NB4 (cell line): ENCODE measurements at regions not wholly inside any gene's neighbourhood (a gene's known extent, or its start where the extent isn't known, plus 50 kb on each side); places are given as distances from the start of the nearest gene placed in this dataset.

ENCODE experiments used
- CTCF ChIP-seq: IDR thresholded peaks from one replicate; pipeline ENCODE4 v1.5.1; 2012; ENCODE audit warnings: low read depth, low read length
- MAX ChIP-seq: IDR thresholded peaks from 2 replicates; pipeline ENCODE4 v1.6.1; 2011; ENCODE audit warnings: low read depth, low read length
- MYC ChIP-seq: IDR thresholded peaks from 2 replicates; pipeline ENCODE4 v1.6.1; 2011; ENCODE audit warnings: low read depth, low read length
- POLR2A ChIP-seq: IDR thresholded peaks from 2 replicates; pipeline ENCODE4 v1.6.1; 2011; ENCODE audit warnings: mild to moderate bottlenecking; ENCODE audit not compliant: insufficient read length; ENCODE audit errors: extremely low read depth

- TF ChIP-seq CTCF (no peak), POLR2A (no peak), MAX (no peak), MYC (no peak)
These were observed 126.2 kb downstream of the SEC23IP start for GRCh38 chr10:120018695-120019094.
